ENCODE measurements at regions not wholly inside any gene's neighbourhood (a gene's known extent, or its start where the extent isn't known, plus 50 kb on each side); places are given as distances from the start of the nearest gene placed in this dataset.

- TF ChIP-seq CTCF (IDR thresholded peaks at IDR 0.05; ENCODE audit: borderline replicate concordance, extremely low read depth, low read length, poor library complexity, severe bottlenecking) = no peak
- TF ChIP-seq EZH2 (IDR thresholded peaks at IDR 0.05; ENCODE audit: borderline replicate concordance, low read depth, low read length, severe bottlenecking) = no peak
Measured at GRCh38 chr2:23034996-23035395, 350.0 kb upstream of the KLHL29 start.

All from DND-41 (cell line).